ENCODE measurements at regions not wholly inside any gene's neighbourhood (a gene's known extent, or its start where the extent isn't known, plus 50 kb on each side); places are given as distances from the start of the nearest gene placed in this dataset.

DNA sequence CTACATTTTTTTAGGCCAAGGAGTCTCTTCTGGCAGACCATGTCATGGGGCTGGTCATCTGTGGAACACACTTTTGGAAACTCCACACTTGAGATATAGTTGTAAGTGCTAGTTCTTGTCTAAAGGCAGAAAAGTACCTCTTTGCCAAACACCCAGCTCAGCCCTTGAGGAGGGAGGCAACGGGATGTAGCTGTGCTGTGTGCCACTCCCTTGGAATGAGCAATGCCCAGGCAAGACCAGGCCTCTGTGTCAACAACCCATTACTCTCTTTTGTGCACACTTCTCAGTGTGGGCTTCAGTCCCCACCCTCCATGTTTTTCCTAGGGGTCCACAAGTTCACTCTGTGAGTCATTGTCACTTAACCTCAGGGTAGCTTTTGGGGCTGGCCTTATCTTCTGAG lies 528.3 kb upstream of the CFAP20DC start:
- DNase-seq, result no peak

DNA sequence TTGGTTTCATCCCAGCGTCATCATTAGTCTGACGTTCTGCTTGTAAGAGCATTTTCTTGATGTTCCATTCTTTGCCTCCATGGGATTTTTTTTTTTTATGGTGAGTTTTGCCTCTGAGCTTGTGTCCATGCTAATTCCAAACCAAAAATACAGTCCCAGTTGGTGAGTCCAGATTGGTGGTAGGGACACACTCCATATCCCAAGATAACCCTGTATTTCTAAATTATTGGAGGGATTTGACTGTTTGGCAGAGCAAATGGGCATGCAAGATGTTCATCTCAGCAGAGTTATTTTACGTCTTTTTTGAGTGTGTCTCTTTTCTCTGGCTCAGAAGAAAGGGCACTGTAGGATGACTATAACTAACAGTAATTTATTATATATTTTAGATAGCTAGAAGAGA lies 526.8 kb upstream of the CFAP20DC start:
- DNase-seq, result no peak

DNA sequence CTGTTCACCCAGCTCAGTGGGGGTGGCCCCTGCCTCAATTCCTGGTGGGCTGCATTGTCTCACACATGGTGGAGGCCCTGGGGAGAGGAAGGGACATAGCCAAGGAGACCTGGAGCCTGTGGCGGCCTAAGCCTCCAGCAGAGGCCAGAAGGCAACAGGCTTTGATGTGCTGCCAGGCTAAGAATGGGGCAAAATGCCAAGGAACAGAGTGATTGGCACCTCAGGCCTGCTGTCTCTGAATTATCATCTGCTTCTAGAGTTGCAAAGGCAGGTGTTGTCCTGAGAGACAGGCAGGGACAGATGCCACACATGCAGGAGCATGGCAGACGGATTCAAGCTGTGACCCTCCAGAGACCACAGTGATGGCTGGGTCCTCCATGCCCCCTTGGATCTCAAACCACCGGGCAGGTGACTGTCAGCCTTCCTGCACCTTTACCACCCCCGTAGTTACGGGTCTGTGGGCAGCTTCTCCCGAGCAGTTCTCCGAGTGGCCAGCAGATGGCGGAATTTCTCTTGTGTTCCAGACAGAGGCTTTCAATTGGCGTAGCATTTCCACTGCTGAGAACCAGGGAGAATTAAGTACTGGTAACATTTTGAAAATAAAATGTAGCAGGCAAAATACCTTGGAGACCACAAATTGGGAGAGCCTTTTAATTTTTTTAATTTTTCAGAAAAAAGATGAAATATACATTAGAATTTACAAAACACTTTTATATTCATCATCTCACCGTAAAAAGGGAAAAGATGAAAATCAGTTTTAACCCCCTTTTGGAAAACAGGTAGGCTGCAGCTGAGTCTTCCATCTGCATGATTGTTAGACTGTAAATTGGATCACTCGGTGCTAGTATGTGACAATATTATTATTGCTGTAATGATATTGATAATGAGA lies 525.5 kb upstream of the CFAP20DC start:
- peak; percentile 43 for DNase-seq

DNA sequence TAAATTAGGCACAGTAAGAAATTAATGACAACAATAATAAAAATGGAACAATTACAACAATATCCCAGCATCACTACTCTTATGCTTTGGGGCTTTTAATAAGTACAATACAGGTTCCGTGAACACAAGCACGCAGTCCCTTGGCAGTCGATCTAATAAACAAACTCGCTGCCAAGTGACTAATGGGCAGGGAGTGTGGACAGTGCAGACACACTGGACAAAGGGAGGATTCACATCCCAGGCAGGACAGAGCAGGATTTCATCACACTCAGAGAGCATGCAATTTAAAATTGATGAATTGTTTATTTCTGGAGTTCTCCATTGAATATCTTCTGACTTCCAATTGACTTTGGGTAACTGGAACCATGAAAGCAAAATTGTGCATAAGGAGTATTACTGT lies 524.1 kb upstream of the CFAP20DC start:
- no peak for DNase-seq

DNA sequence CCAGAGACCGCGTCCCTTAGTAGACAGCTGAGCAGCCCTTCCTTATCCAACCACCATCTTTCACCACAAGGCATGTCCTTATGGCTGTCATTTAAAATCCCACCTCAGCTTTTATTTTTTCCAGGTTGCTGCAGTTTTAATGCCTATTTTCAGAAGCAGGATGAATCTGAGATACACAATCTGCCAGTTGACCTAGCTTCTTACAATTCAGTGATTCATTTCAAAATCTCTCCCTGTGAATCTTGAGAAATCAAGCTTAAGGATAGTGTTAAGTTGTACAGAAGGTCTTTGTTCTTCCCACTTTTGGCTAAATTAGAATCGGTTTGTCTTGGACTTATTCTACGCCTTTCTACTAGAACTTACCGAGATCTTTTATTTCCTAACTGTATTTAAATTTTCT lies 522.3 kb upstream of the CFAP20DC start:
- DNase-seq, result no peak

DNA sequence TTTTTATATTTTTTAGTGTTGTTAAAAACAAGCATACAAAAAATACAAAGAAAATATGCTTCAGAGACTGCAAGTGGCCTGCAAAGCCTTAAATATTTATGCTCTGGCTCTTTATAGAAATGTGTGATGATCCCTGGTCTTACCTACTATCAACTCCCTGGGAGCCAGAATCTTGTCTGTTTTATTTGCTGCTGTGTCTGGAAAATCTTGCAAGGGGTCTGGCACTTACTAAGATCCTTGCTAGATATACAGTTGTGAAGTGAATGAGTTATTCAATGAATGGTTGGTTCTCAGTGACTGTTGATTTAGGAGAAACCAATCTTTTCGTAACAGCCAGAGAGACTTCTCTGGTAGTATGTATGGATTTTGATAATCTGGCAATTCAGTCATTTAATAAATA lies 521.0 kb upstream of the CFAP20DC start:
- no peak for DNase-seq

DNA sequence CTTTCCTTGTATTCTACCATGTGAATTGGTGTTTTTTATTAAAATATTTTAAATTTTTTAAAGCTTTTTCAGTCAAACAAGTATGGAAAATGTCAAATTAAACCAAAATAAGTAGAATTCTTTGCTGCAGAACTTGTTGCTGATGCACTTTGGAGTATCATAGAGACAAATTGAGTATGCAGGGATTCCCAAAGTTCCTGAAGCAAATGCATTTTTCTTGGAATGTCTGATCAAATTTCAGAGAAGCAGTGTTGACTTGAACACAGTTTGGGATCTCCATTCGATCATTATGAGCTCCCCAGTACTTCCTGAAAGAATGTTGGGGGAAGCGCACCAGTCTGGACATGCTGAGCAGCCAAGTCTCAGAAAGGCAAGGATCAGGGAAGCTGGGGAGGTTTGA lies 517.8 kb upstream of the CFAP20DC start:
- DNase-seq, result no peak

DNA sequence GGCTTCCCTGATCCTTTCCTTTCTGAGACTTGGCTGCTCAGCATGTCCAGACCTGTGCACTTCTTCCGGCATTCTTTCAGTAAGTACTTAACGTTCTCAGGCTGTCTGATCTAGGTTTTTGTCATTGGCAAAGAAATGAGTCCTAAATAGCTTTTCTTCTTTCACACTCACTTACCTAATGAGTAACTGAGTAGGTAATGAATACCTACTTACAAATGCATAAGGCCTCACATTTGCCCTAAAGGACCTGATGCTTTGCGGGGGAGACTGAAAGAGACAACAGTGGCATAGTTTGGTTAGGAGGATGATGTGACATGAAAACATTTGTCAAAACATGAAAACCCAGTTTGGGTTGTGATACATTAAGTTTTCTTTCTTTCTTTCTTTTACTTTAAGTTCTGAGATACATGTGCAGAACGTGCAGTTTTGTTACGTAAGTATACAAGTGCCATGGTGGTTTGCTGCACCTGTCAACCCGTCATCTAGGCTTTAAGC lies 516.7 kb upstream of the CFAP20DC start:
- no peak for DNase-seq

DNA sequence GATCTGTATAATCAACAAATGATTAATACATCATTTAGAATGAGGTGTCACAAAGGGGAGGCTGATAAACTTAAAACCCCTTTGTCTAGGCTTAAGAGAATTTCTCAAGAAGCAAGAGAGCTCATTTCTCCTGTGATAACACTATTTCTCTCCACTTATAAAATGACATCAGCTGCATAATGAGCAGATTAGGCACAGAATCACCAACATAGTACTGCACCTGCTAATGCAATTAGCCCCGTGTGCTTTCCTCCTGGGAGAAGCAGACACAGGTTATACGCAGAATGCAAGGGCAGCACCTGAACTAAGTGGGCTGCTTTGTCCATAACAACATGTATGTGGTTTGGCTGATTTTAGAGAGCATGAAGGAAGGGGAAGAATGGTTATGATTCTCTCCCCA lies 515.3 kb upstream of the CFAP20DC start:
- DNase-seq, result no peak

DNA sequence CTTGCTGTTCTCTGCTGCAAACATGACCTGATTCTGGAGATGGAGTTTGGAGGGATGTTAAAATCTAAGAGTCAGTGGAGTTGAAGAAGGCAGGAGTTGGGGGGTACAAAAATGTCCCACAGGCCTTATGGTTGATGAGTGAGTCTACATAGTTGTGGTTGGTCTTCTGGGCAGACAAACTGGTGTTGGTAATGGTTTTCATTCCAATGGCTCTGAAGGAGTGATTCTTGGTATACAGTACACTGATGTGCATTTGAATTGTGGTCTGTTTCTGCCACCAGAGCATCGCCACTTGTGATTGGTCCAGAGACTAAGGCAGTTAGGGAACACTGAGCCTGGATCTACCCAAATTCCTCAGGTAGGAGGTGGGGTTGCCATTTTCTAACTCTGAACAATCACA lies 514.1 kb upstream of the CFAP20DC start:
- no peak for DNase-seq

DNA sequence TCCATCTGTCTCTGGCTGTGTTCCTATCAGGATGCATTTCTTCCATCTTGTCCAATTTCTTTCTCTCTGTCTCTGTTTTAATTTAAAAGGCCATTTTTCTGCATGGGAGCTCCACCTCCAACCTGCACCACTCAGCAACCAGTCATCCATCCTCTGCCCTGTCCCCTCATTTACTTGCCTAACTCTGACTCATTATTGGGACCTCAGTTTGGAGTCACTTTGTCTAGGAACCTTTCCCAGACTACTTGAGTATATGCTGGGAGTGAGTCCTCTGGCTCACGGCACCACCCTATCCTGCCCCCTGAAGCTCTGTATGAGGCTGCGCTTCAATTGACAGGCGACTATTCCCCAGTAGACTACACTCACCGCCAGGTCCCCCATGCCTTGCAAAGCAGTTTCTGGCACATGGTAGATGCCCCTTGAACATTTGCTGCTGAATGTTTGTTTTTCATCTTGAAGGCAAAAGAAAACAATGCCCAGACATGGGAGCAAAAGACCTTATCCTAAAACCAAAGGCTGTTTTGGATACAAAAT lies 513.3 kb upstream of the CFAP20DC start:
- DNase-seq, result no peak

DNA sequence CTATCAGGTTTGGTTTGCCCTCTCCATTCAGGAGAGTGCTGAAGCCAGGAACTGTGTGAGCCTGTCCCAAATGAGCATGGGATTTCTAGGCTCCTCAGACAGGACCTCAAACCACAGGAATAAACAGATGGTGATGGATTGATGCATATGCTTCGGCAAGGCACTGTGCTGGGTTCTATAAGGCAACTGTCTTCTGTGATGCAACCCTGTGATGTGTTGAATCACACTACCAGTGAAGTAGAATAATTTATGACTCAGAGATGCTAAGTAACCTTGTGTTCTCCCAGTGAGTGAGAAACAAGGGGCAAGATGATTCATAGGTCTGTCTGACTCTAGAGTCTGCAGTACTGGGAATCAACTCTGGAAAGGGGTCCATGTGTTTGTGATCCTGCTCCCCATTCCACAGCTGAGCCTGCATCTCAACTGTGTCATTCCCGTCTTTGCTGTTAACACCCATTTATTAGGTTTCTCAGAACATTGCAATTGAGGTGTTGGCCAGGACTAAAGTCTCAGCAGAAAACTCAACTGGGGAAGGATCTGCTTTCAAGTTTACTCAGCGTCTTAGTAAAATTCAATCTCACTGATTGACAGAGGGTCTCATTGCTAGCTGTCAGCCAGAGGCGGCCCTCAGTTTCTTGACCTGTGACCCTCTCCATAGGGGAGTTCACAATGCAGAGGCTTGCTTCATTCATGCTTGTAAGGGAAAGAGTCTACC lies 510.1 kb upstream of the CFAP20DC start:
- no peak for DNase-seq

DNA sequence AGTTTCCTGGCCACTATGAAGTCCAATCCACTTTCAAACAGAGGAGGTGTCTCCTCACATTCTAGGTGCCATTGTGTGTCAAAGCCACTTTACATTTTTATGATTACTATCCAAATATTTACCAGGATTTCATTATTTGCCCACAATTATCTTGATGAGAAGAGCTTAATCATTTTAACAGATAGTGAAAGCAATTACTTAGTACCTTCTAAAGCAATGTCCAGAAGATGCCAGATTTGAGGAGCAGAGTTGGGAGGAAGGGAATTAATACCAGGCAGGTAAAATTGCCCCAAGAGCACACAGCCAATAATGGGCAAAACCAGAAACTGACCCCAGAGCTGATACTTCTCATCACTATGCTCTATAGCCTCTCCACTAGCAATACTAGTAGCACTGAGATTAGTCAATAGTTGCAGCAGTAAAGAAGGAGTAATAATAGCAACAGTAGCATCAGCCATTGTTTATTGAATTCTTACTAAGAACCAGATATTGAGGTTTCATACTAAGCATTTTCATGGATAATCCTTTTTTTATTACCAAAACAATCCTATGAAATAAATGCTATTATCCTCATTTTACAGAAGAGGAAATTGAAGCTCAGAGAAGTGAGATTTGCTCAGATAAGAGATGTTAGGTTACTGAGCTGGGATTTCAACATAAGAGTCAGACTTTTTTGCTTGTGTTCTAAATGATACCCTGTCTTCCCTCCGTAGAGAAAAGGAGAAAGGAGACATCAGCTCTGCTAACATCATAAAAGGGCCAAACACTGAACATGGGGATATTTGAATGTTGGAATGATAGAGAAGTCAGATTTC lies 509.3 kb upstream of the CFAP20DC start:
- DNase-seq, result no peak

DNA sequence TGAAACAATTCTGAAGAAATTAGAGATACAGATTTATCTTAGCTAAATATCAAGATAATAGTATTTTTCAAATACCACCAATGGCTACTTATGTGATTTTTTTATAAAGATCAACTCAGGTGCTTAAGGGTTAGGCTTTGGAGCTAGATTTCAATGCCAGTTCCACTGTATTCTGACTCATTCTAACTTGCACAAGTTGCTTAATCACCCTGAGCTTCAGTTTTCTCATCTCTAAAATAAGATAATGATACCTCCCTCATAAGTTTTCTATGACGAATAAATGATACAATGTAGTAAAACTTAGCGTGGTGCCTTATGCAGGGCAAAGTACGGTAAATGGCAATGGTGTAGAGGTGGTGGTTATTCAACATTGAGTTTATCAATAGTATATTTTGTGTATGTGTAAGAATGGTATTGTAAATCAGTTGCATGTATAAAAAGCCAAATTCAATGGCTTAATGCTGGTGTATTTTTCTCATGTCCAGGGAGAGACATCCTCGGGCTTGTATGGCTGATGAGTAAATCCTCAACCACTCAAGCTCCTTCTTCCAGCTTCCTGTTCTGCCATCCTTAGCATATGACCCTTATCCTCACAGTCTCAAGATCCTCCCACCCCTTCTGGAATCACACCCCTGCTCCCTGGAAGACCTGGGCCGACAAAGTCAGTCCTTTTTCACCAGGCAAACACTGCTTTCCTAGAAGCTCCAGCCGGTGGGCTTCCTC lies 505.9 kb upstream of the CFAP20DC start:
- no peak for DNase-seq

DNA sequence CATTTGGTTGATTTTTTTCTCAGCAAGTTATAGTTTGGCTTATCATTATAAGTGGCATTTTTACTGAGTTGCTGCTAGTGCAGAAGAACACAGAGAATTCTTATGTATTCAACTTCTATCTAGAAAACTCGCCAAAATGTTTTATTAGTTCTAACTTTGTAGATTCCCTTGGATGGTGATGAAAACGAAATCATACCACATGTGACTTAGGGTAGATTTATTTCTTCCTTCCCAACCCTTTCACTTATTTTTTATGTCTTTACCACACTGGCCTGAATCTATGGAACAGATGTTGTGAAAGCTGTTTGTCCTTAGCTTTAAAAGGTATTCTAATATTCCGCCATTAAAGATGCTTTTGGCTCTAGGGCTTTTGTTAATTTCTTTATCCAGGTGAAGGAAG lies 503.3 kb upstream of the CFAP20DC start:
- DNase-seq, result no peak

DNA sequence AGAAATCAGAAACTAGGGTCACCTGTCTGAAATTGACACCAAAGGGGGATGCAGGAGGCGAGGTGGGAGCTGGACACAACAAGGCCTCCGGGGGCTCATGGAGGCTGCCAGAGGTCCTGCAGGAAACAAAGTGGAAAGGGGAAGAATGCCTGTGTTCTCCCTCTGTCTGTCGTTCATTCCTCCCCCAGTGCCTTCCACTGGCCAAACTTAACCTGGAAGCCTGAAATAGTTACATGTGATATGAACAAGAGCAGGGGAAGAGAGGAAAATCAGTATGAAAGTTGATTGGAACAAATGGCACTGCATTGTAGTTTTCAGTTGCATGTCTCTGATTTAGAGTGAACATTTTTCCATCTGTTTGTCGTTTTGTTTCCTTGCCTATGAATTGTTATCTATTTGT lies 502.0 kb upstream of the CFAP20DC start:
- no peak for DNase-seq

DNA sequence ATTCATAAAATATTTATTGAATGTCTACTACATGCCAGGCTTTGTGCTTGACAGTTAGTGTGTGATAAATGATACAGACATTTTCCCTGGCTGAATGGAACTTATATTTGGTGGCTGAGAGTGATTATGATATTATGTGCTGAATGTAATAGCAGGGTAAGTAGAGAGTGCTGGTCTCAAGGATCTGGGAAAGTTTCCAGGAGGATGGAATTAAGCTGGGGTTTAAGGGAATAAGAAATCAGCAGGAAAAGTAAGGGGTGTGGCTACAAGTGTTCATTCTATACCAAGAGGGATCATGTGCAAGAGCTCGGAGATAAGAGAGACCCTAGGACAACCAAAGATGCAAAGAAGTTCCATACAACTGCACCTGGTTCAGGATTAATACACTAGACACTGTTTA lies 500.1 kb upstream of the CFAP20DC start:
- no peak for DNase-seq

DNA sequence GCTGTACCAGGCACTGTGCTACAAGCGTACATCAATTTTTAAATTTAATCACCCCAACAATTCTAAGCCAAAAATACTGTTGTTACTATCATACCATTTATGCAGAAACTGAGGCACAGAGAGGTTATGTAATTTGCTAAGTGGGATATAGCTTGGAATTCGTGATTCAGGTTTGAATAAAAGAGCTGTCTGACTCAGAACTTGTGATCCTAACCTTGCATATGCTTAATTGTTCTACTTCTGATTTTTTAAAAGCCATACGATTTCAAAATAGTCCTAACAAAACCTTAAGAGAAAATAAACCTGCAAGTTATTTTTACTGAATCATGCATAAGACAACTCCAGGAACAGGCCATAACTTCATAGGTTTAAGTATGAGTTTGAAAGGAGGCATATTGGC lies 498.0 kb upstream of the CFAP20DC start:
- DNase-seq, result no peak

DNA sequence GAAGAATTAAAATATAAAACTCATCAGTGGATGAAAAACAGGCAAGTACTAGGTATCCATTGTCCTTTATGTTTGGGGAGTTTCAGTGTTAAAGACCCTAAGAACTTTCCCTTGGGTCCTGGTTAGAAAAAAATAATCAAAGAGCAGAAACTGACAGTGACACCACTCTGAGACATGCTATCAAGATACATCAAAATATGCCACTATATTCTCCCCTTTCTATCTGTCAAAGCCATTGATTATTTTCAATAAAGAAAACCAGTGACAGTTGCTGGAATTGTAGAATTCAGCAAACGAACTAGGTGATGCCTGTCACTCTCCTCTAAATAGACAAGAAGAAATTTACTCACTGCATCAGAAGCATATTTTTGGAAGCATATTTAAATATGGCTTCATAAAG lies 496.7 kb upstream of the CFAP20DC start:
- no peak for DNase-seq

DNA sequence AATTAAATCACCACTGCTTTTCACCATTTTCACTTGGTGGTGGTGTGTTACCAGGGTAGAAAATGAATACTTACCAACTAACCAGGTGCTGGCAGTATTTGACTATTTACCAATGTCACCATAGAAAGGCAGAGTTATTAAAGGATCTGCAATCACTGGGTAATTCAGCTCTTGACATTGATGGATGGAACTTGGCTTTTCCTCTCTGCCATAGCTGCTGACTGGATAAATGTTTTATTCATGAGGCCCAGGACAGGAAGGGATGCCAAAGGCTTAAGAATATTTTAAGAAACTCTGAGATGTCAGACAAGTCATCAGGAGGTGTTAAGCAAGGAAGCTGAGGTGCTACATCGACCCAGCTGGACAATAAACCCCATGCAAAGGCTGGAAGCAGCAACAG lies 495.5 kb upstream of the CFAP20DC start:
- no peak for DNase-seq

DNA sequence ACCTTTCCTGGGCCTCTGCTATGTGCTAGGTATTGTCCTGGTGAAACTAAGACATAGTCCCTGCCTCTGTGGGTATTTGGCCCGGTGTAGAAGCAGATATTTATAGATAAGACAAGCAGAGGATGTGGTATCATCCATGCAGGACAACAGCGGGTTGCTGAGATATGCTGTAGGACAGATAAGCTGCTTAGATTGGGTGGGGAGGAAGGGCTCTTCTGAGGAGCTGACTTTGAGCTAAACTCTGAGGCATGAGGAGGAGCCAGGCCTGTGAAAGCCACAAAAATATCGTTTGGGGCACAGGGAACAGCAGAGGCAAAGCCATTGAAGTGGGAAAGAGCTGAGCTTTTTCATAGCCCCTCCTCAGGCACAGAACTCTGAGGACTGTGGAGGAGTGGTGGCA lies 492.5 kb upstream of the CFAP20DC start:
- no peak for DNase-seq

DNA sequence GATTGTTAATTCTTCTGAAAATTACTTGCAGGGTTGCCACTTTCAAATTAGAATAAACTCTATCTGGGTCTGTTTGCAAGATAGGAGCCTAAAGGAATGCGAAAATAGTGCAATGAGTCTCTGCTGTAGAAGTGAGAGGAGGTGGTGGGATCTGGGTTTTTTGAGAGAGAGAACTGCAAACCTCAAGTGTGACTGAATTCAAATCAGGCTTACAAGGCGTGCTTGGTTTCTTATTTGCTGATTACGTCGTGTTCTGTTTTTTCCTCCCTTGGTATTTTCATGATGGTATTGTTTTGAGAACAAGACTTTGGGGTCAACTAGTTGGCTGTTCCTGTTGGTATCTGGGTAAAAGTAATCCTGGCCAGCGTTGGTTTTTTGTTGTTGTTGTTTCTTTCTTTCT lies 490.9 kb upstream of the CFAP20DC start:
- DNase-seq, result no peak

DNA sequence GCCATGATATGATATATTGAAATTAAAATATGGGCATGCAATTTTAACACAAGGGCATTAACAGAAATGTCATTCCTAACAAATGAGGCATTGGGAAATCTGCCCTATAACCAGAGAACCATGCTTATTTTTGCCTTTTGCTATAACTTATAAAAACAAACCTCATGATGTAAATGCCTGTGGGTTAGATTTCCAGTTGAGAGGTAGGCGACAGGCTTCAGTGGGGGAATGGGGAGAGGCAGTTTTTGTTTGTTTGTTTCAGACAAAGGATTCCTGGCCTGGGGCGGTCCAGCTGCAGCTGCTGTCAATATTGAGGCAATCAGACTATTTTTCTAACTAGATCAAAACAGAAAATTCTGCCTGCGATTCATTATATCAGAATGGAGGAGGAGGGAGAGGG lies 490.4 kb upstream of the CFAP20DC start:
- no peak for DNase-seq

Measured in GDM1 (cell line).